ENCODE measurements at regions not wholly inside any gene's neighbourhood (a gene's known extent, or its start where the extent isn't known, plus 50 kb on each side); places are given as distances from the start of the nearest gene placed in this dataset.

GRCh38 chr3:24845524-24846155 lies 351.0 kb upstream of the THRB start:
- H3K27ac ChIP-seq (replicated peaks) = no peak overlapping the region

DNA sequence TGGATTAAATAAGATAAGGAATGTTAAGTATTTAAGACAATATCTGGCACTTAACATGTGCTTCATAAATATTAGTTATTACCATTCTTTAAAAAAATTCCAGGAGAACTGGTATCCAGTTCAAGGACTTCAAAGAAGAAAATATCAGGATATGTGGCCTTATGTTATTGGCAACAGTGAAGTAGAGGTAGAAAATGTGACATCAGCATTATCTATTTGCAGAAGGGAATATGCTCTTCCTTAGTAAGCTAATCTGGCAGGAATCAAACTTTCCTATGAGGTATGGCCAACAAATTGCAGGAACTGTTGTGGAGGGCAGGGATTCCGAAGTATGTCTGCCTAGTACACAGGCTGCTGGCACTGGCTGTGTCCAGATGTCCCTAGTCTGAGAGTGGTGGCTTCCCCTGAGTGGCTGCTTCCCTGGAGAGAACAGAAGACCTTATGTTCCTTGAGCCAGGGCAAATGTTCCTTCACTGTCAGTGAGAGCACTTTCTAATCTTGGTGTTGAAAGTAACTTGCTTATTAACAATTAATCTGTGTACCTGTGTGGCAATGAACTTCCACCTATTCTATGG lies 351.7 kb upstream of the THRB start:
- H3K27me3 ChIP-seq (ENCODE audit: insufficient read depth, poor library complexity, severe bottlenecking) = no peaks in the 10 kb centered on the region
- DNase-seq (ENCODE audit: low read depth in 1 of 2, low spot score in 1 of 2) = no peak
- H3K4me3 ChIP-seq (replicated peaks; ENCODE audit: insufficient read depth, low read length) = no peak overlapping the region
- TF ChIP-seq SPI1 (IDR thresholded peaks at IDR 0.05; ENCODE audit: borderline replicate concordance, low read depth) = no peak
- TF ChIP-seq GABPA (IDR thresholded peaks at IDR 0.05; ENCODE audit: low read depth) = no peak
- TF ChIP-seq POLR2AphosphoS5 (IDR thresholded peaks at IDR 0.05; ENCODE audit: low read depth) = no peak
- TF ChIP-seq CTCF (IDR thresholded peaks at IDR 0.05; ENCODE audit: insufficient read depth, low read length) = no peak
- TF ChIP-seq, protein P1, sequence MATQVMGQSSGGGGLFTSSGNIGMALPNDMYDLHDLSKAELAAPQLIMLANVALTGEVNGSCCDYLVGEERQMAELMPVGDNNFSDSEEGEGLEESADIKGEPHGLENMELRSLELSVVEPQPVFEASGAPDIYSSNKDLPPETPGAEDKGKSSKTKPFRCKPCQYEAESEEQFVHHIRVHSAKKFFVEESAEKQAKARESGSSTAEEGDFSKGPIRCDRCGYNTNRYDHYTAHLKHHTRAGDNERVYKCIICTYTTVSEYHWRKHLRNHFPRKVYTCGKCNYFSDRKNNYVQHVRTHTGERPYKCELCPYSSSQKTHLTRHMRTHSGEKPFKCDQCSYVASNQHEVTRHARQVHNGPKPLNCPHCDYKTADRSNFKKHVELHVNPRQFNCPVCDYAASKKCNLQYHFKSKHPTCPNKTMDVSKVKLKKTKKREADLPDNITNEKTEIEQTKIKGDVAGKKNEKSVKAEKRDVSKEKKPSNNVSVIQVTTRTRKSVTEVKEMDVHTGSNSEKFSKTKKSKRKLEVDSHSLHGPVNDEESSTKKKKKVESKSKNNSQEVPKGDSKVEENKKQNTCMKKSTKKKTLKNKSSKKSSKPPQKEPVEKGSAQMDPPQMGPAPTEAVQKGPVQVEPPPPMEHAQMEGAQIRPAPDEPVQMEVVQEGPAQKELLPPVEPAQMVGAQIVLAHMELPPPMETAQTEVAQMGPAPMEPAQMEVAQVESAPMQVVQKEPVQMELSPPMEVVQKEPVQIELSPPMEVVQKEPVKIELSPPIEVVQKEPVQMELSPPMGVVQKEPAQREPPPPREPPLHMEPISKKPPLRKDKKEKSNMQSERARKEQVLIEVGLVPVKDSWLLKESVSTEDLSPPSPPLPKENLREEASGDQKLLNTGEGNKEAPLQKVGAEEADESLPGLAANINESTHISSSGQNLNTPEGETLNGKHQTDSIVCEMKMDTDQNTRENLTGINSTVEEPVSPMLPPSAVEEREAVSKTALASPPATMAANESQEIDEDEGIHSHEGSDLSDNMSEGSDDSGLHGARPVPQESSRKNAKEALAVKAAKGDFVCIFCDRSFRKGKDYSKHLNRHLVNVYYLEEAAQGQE (IDR thresholded peaks at IDR 0.05; ENCODE audit: insufficient replicate concordance, low read depth) = no peak
- H3K27ac ChIP-seq (replicated peaks) = no peak overlapping the region

More at GRCh38 chr3:24845524-24846155, 351.0 kb upstream of the THRB start:
- no peak for TF ChIP-seq CTCF (IDR thresholded peaks at IDR 0.05; ENCODE audit: insufficient read depth, low read length)
- TF ChIP-seq SPI1 (IDR thresholded peaks at IDR 0.05; ENCODE audit: borderline replicate concordance, low read depth) = no peak
- TF ChIP-seq GABPA (IDR thresholded peaks at IDR 0.05; ENCODE audit: low read depth) = no peak
- Histone ChIP-seq H3K27me3 (ENCODE audit: insufficient read depth, poor library complexity, severe bottlenecking) (no peaks in the 10 kb centered on the region), H3K4me3 (replicated peaks; ENCODE audit: insufficient read depth, low read length) (no peak overlapping the region)
- DNase-seq (ENCODE audit: low read depth in 1 of 2, low spot score in 1 of 2) = no peak

- TF ChIP-seq POLR2AphosphoS5 (IDR thresholded peaks at IDR 0.05; ENCODE audit: low read depth) = no peak
- TF ChIP-seq SPI1 (IDR thresholded peaks at IDR 0.05; ENCODE audit: borderline replicate concordance, low read depth) = no peak
- no peak for TF ChIP-seq GABPA (IDR thresholded peaks at IDR 0.05; ENCODE audit: low read depth)
Observed at GRCh38 chr3:24850245-24850644, 355.6 kb upstream of the THRB start.

DNA sequence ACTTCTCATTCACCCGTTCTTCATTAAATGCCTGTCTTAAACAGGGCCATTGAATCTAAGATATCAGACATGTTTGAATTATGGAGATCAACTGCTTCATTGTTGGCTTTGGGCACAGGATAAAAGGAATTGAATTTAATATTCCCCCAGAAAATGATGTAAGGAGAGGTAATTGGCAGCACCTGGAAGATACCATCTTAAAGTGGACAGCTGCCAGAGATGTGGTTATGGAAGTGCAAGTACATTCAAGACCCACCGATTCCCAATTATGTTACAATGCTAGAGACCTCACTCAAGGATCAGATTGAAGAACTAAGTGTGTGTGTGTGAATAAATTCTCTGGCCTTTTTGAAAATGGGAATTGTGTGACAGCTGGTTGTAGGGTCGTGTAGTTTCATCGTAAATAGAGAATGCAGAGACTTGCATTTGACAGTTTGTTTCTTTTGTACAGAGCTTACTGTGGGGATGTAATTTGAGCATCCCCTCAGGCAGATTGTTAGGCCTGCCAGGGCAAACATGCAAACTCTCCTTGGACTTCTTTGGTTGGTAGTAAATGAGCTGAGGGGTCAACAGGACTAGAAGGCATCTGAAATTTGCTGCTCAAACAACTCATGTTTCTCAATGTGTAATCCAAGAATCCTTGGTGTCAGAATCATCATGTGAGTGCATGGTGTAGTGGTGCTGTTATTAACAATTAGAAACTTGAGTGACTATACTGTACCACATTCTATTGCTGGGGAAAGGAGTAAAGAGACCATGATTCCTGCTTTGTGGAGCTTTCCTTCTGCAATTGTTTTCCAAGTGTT lies 359.2 kb upstream of the THRB start:
- TF ChIP-seq POLR2AphosphoS5 (IDR thresholded peaks at IDR 0.05; ENCODE audit: low read depth) (no peak), CTCF (IDR thresholded peaks at IDR 0.05; ENCODE audit: insufficient read depth, low read length) (no peak), SPI1 (IDR thresholded peaks at IDR 0.05; ENCODE audit: borderline replicate concordance, low read depth) (no peak), GABPA (IDR thresholded peaks at IDR 0.05; ENCODE audit: low read depth) (no peak)
- no peak for DNase-seq (ENCODE audit: low read depth in 1 of 2, low spot score in 1 of 2)

More at GRCh38 chr3:24850245-24850644, 355.6 kb upstream of the THRB start:
- no peak for DNase-seq (ENCODE audit: low read depth in 1 of 2, low spot score in 1 of 2)
- no peak overlapping the region for H3K27ac ChIP-seq (replicated peaks)
- no peaks in the 10 kb centered on the region for H3K27me3 ChIP-seq (ENCODE audit: insufficient read depth, poor library complexity, severe bottlenecking)
- H3K4me3 ChIP-seq (replicated peaks; ENCODE audit: insufficient read depth, low read length) = no peak overlapping the region

More for the DNA sequence above, 359.2 kb upstream of the THRB start:
- Histone ChIP-seq H3K27me3 (ENCODE audit: insufficient read depth, poor library complexity, severe bottlenecking) (no peaks in the 10 kb centered on the region), H3K27ac (replicated peaks) (no peak overlapping the region), H3K4me3 (replicated peaks; ENCODE audit: insufficient read depth, low read length) (no peak overlapping the region)
